ENCODE measurements at regions not wholly inside any gene's neighbourhood (a gene's known extent, or its start where the extent isn't known, plus 50 kb on each side); places are given as distances from the start of the nearest gene placed in this dataset.

DNA sequence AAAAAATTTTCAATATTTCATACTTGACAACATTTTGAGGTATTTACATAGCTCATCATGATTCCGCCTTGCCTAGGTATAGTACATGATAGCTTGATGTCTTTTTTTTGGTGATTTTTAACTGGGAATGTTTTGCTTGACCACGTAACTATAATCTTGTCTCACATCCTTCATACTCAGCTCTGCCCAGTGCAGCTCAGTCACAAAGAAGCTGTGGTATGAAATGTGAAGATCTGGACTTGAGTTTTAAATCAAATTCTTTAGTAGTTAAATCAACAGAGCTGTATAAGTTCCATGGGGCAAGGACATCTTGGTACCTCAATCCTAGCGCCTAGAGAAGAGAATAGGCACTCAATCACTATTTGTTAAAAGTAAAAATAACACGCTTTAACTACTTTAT, 276.3 kb upstream of the DKK2 start:
- no peak for DNase-seq

DNA sequence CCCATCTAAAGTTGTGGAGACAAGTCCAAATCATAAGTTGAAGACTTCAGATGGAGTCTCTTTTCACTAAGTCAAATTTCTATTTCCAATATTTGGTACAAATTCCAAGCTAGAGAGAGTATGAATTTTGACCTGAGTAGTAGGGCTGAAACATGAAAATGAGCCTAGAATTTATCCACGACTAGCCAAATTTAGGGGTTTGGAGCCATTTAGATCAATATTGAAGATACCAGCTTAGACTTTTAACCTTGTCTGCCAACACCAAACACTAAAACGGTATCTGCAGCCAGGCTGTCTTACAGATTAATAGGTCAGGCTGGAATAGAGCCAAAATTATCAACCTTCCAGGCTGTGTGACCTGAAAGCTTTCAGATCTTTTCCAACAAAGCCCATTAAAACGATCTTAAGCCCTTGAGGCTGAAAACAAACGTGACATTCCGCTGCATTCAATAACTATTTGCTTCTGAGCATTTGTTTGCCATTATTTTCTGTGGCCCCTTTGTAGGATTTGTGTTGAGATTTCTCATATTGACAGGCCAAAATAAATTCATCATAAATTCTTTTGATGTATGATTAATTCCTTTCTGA, 268.7 kb upstream of the DKK2 start:
- no peak for DNase-seq

DNA sequence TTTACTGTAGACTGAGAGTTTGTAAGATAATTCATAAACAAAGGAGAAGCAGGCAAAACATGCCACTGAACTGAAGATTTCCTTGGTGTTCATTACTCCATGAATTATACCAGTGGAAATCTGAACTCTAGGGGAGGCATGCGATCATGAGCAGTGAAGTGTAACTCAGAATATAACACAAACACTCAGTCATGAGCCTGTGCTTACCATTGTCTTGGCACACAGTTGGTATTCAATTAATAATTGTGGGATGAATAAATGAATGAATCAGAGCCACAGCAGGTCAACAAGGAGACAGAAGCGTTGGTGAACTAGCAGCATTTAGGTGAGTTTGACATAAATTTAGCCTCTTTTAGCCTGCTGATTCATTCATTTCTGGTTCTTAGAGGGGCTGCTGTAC, 263.5 kb upstream of the DKK2 start:
- DNase-seq = no peak

DNA sequence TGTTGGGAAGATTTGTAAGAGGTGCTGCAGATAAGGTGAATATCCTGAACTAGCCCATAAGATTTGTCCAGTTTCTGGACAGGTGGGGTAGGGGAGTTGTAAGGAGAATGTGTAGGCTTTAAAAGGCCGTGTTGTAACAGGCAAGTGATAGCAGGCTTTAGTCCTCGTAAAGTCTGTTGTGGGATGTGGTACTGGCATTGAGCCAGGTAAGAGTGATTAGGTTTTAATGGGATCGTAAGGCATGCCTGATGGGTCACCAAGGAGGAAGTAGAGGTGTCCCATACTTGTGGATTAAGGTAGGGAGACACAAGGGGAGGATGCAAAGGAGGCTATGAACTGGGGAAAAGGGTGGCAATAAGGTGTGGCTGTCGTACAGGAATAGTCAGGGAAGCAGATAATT, 256.9 kb upstream of the DKK2 start:
- DNase-seq = no peak

DNA sequence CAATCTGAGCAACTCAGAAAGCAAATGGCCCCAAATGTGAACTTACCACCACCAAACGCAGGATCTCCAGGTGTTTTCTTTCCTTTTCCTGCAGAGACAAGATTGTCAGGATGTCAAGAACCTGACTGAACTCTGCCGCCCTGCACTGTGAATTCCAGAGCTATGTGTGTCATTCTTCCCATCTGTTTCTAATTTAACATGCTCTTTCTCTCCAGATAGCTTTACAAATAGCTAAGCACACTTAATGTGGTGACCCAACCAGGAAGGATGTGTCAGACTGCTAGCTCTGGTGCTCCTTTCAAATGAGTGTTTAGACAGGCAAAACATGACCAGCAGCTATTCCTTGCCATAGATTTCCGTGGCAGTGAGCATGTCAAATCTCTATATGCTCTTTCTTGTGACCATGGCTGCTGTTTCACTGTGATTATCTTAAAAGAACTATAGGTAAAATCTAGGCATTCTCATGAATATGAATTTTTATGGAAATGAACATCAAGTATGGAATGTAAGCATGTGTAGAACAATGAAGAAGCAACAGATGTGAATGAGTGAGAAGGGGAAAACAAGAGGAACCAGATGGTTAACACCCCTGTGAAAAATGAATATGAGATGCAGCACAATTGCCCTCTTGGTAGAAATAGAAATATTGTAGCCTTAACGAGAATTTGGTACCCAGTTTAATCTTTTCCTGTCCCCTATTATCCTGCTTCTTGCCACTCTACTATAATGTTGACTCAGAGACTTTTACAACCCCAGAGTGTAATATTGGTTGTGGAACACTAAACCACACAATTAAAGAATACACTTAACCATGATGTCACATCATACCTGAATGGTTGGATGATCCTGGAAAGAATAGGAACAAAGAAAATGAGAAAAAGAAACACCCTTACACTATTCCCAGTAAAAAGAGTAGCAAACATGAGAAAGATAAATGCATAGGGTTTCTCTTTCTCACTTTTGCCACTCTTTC, 247.8 kb upstream of the DKK2 start:
- no peak for DNase-seq

DNA sequence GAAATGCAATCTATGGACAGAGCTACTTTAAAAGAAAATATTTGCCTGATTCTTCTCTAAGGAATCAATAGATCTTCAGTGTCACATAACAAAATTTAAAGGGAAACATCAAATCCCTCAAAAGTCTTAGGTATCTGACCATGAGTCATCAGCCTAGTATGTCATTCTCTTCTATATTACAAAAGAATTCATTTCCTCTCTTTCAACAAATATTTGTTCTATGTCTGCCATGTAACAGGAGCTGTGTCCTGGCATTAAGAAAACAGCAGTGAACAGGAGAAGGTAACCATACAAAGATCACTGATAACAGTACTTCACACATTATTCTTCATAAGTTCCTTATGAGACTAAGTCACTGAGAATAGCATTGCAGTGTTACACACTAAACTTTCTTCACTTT, 243.6 kb upstream of the DKK2 start:
- DNase-seq = no peak

DNA sequence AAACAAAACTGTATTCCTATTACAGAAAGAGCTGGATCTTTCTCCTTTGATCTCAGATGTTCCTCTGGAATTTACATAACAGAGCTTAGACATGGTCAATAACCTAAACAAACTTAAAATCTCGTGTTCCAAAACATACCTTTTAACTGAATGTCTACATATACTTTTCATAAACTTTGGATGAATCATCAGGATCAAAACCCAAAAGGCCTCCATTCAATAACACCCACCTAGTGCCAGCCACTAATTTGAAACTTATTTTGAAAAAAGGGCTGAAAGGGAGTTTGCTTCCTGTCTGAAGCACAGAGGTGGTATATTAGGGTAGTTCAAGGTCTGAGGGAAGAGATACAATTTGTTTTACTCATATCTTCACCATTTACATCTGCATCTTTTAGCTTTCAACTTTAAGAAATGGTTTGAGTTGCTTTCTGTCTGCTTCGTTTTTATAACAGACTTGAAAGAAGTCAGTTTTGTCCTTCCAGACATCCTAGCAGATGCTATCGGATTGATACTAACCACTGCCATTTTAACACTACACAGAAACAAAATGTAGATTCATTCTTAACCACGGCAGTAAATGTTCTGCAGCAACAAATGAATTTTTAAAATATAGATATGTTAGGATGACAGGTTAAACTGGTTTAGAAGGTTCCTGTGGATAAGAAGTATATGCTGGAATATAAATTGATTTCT, 242.8 kb upstream of the DKK2 start:
- DNase-seq = no peak

DNA sequence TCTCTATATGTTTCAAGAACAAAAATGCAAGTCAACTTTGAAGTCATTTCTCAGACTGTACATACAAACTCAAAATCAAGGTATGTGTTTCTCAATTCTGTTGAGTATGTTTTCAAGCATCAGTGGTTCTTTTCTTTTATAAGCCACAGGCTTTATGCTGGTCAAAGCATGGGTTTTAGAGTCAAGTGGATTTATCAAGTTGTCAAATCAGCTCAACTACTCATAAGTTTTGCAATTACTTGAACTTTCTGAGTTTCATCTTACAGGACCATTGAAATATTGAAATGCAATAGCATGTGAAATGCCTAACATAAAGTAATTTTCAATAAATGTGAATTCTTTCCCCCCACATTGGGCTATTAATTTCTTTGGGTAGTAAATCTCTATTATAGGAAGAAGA, 239.9 kb upstream of the DKK2 start:
- DNase-seq = no peak

DNA sequence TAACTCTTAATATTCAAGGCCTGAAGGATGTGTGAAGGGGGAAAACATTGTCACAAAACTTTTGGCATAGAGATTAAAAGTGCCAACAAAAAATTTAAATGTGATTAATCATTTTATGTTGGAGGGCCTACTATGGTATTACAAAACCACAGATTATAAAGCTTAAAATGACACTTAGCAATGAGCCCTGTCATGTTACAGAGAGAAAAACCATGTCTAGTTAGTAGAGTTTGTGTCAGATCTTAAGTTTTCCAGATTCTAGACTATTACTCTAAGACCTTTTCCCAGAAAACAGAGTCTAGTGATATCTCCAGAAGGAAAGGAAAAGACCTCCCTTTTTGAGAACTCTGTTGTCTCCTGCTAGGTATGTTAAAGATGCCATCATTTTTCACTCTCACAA, 239.1 kb upstream of the DKK2 start:
- no peak for DNase-seq

DNA sequence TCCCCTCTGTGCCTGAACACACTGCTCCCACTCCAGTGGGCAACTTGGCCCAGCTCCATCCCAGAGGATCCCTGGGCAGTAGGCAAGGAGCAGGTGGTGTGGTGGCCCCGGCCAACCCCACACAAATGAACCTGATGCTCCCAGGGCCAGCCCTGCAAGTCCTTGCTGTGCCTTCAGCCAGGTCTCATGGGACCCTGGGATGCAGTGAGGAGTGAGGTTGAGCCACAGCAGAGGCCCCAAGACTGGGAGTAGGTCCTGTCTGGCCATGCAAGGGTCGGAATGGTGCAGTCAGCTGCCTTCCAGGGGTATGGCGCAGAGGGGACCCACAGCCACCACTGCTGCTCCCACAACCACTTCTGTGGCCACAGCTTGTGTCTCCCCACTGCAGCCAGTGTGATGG, 234.5 kb upstream of the DKK2 start:
- no peak for DNase-seq

DNA sequence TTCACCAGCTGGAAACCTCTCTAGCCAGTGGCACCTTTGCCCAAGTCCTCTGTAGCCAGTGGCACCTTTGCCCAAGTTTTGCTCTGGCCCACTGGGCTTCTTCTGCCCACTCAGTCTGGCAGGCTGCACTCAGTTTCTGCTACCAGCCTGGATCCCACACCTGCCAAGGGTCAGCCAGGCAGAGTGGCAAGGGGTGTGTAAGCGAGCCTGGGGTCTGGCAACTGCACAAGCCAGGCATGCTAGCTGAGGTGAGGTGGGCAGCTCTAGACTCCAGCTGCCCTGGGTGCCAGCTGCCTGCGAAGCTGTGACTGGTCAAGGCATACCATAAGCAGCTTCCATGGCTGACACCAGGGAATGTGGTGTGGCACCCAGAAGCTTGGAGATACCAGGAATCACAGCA, 233.1 kb upstream of the DKK2 start:
- no peak for DNase-seq

DNA sequence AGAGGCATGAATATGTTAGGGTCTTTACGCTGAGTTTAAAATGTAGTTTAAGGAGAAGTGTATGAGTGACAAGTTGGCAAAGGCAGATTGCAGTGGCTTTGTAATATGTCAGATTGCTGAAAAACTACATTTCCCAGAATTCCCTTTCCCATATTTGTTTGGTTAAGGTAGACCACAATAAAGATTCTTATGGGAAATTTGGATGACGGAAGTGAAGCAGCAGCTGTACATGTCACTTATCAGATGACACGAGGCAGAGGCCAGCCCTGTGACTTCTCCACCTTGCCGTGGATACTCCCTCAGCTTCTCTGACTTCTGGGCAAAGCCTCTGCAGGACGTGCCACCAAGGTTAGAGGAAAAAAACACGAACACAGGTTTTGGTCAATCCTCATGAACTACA, 229.7 kb upstream of the DKK2 start:
- DNase-seq = no peak

DNA sequence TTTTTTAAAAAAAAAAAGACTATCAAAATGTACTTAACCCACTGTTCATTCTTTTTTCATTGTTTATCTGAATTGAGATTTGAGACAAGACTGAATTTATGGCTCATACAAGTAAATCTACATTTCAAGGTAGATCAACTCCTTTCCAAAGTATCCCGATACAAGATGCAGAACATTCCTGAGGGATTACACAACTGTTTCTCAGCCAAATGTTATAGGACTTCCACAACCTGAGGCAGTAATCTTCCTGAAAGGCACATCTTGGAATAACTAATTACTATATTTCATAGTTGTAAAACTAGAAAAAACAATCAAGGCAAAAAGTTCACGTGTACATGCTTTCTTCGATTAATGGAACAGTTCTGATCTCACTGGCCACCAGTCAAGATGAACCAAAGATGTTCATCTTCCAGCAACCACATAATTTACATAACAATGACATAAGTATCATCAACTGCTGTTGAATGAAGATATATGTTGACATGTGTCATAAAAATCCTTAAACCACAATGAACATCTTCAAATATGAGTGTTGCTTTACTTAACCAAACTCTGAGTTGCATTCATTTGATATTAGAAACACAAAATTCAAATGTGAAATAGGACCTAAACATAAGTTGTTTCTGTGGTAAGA, 225.2 kb upstream of the DKK2 start:
- DNase-seq = no peak

DNA sequence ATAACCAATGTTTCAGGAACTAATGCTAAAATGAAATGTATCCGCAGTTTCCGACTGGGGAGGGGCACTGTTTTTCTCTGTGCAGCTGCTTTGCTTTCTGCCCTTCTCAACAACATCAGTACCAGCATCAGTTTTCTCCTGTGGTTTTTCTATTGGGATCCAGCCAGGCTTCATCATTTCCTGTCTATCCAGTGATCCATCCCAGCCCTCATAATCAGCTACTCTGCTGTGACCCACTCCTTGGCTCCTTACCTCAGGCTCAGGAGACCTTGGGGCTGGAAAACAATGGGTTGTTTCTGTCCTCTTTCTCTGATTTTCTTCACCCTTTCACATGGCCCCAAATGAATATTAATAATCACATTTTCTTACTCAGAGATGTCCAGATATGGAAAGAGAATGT, 222.2 kb upstream of the DKK2 start:
- no peak for DNase-seq

DNA sequence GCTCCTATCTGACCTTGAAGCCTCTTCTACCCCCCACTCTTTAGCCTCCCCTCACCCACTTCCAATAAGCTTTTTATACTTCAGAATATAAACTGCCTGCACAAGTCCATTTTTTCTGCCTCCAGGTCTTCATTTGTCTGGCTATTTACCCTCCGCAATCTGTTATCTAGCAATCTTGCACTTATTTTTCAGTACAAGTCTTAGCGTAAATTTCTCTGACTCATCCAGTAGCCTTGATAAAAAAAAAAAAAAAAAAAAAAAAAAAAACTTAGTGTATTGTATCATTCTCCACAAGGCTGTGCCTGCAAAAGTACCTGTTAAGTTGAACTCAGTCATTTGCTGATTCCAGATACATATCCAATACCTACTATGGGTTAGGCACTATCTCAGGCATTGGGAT, 219.5 kb upstream of the DKK2 start:
- no peak for DNase-seq

DNA sequence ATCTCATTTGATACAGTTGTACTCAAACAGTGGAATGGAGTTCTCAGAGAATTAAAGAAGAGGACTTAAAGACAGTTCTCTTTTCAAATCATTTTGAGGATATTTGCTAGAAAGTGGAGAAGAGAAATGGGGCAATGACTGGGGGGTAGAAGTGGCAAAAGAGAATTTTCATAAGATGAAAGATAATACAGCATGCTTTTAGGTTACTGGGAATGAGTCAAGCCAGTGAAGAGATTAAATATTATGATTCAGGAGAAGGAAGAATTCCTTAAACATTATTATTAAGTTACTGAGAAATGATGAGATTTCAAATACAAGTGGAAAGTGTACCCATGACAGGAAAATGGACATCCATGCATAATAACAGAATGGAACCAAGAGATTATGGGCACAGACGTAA, 219.0 kb upstream of the DKK2 start:
- no peak for DNase-seq

DNA sequence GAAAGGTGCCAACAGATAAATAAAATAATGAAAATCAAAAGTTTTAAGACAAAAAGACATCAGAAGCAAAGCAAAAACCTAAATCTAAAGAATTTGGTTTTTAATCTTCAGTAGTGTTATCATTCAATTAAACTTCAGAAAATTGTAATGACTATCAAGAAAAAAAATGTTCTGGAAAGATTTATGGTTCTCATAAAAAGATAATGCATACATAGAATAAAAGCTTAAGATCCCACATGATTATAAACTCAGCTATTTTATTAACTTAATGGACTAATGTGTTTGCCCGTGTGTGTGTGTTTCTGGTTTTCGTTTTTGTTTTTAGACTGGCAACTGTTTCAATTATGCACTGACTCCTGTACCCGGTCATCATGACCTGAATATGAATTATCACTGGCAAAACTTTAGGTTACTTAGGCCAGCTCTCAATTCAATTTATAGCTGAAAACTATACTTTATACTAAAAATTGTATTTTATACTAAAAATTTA, 217.5 kb upstream of the DKK2 start:
- no peak for DNase-seq

DNA sequence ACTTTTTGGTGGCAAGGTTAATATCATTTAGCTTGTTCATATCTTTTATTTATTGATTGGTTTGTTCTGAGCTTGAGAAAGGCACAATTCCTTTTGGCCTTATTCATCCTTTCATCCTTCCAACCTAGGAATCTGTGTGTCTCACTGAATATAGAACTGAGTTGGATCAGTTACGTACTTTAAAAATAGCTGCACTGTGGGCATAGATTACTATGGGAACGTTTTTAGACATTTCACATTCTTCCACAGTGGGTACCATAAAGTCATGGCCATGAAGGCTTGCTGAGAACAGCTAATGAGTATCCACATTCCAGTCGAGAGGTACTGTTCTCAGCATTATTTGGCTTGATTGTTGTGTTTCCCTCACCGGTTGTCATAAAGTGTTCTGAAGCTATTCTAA, 217.0 kb upstream of the DKK2 start:
- DNase-seq = no peak

DNA sequence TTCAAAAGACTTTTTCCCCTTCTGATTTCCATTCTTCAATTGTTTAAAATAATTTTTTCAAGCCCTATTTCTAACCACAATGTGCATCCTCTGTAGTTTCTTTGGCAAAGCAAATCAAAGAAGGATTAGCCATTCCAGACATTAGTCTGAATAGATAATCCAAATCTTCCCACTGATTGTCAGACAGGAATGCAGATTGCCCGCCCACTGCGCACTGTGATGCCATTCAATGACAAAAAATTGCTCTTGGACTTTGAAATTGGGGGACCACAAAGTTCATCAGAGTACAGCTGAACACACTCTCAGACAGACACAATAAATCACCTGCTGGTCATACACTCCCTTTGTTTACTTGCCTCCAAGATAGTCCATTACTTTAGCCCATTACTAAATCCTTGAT, 216.5 kb upstream of the DKK2 start:
- no peak for DNase-seq

DNA sequence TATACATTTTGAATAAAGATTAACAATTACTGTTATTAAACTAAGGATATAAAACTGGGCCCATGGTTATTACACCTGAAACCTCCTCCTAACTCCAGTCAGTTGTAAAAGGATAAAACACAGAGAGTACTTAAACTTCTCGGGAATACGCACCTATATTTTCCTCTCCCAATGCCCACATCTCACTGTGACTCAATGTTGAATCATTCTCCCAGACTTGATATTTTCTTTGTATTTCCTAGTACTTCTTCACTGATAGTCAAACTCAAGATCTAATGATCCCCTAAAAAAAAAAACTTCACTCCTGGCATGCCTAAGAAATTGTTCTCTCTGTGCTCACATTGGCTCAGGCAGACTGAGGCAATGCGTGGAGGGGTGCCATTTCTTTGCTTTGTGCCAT, 212.5 kb upstream of the DKK2 start:
- no peak for DNase-seq

DNA sequence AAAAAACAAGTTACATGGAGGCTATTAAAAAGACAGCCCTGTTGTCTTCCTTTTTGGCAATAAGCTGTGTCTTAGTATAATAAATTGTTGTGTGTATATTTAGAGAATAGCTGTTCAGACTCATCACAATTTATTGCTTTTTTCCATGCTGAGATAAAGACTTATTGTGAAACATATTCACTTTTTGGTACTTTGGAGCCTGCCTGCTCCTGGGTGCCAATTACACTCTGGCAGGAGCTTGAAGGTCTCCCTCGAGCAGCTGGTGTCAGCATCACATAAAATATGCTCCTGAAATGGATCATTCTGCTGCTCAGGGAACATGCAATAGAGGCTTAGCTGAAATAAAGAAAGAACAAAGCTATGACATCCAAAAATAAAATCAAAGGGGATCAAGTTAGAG, 211.6 kb upstream of the DKK2 start:
- no peak for DNase-seq

DNA sequence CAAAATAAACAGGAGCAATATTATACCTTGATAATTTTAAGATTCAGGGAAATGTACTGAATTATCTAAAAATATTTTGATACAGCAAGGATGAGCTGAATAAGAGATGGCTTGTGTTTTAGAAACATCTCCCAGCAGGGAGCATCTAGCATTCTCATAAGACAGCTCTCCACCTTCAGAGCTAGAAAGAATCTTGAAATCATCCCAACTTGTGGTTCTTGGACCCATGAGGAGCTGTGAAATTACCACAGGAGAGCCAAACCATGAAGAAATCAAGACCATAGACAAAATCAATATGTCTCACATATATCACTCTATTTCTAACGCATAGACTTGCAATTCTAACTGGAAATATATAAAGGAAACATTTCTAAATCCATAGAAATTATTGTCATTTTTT, 210.6 kb upstream of the DKK2 start:
- DNase-seq = no peak

DNA sequence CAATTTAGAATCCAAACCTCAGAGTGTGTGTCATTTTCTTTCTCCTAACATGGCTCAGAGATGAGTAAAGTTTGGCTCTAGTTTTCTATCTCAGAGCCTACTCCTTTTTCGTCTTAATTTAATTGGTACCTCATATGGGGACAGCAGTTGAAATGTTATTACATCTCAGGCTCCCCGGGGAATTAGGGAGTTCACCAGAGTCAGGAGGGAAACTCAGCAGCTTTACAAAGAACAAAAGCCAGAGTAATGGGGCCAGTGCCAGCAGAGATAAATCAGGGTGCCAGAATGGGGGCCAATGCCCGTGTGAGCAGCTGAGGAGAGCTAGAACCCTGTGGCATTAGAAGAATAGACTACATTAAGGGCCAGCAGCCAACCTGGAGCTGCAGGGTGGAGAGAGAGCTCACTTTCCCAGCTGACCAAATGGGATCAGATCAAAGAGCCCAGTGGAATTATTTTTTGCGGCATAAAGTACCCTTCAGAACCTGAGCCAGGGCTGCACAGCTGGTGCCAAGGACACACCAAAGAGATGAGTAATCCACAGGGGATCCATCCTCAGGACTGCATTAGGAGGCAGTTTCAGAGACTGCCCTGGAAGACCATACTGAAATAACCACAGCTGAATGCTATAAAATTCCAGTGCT, 207.1 kb upstream of the DKK2 start:
- no peak for DNase-seq

All from stimulated activated naive CD4-positive, alpha-beta T cell treated with Interleukin-2 at 50 U/mL for 16 hours (primary cell).